ENCODE measurements at regions not wholly inside any gene's neighbourhood (a gene's known extent, or its start where the extent isn't known, plus 50 kb on each side); places are given as distances from the start of the nearest gene placed in this dataset.
A peak's percentile ranks its signal among the peaks of the same experiment; 100 is the strongest.

DNA sequence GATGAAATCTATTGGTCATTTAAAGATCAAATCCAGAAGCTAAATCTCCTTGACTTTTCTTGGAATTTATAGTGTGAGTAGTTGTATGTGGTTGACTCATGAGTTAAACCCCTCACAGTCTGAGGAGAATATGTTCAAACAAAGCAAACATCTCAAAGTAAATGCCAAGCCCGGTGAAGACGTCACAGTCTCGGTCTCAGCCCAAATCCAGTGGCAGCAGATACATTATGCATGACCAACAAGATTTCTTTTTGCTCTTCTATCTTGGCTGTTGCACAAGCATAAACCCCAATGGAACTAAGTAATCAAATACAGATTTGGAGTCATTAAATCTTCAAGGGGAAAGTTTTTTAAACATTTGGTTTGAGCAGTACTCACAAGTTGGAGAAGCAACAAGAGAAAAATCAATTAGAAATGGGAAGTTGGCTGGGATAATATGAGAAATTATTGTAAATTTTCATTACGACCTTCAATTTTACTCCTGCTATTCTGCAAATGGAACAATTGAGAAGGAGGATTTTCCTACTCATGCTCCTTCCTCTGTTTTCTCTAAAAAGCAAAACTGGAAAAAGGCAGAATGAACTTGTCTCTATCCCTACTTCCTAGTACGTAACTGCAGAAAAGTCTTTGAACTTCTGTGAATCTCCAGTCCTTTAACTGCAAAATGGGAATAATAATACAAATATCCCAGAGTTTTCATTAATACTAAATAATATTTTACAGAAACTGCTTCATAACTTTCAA, 575.8 kb downstream of the NUF2 start:
- no peaks in the 10 kb centered on the region for H3K27me3 ChIP-seq
- intact Hi-C loops (cut with DNase I): no loop called here
- peak in 2 of 4 donors; percentile 21 to 38 for ATAC-seq
- DNase-seq: no peak
- H3K9me3 ChIP-seq: no peaks in the 10 kb centered on the region
- FAIRE-seq: no peak
- H3K4me3 ChIP-seq: no peak overlapping the region
- H3K36me3 ChIP-seq: no peaks in the 10 kb centered on the region
- H3K27ac ChIP-seq: no peak overlapping the region
- 56 to 61% methylated on average over 5 of the region's 5 CpGs for WGBS, 2 donors
- no peaks in the 10 kb centered on the region for H3K4me1 ChIP-seq
- TF ChIP-seq, protein P1, sequence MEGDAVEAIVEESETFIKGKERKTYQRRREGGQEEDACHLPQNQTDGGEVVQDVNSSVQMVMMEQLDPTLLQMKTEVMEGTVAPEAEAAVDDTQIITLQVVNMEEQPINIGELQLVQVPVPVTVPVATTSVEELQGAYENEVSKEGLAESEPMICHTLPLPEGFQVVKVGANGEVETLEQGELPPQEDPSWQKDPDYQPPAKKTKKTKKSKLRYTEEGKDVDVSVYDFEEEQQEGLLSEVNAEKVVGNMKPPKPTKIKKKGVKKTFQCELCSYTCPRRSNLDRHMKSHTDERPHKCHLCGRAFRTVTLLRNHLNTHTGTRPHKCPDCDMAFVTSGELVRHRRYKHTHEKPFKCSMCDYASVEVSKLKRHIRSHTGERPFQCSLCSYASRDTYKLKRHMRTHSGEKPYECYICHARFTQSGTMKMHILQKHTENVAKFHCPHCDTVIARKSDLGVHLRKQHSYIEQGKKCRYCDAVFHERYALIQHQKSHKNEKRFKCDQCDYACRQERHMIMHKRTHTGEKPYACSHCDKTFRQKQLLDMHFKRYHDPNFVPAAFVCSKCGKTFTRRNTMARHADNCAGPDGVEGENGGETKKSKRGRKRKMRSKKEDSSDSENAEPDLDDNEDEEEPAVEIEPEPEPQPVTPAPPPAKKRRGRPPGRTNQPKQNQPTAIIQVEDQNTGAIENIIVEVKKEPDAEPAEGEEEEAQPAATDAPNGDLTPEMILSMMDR (IDR thresholded peaks at IDR 0.05): no peak

- Histone ChIP-seq H3K4me1 (no peaks in the 10 kb centered on the region), H3K27me3 (no peaks in the 10 kb centered on the region), H3K4me3 (no peak overlapping the region), H3K27ac (no peak overlapping the region), H3K36me3 (no peaks in the 10 kb centered on the region), H3K9me3 (no peaks in the 10 kb centered on the region)
- ATAC-seq (no peak), FAIRE-seq (no peak), DNase-seq (no peak)
- intact Hi-C loops (cut with DNase I): no loop called here
- TF ChIP-seq, protein P1 (IDR thresholded peaks at IDR 0.05): no peak
Measured at GRCh38 chr1:163906283-163906682, 584.5 kb downstream of the NUF2 start.

DNA sequence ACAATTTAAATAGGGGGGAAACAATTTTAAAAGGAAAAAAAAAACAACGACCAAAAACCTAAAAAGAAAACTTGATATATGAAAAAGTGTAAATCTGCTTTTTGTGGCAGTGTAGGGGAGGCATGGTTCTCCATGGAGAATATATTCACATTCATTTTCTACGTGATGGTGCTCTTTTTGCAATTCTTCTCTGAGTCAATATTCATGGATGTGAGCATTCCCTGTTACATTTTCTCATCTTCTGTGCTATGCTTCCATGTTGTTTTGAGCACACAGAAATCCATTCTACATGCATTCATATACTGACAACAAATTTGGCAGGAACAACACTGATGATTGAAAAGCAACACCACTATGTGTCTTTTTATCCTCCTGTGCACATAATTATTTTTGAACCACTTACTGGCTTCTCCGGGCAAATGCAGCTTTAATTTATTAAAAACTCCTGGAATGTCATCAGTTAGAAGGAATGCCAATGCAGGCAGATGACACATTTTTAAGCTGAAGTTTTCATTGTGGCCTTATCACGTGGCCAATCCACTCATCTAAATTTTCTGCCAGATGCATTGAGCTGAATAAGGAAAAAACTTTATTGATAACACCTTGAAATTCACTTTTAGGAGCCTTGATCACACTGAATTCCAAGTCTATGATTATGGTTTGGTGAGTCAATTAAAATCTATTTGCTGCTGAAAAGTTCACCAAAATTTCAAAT, 590.6 kb downstream of the NUF2 start:
- TF ChIP-seq, protein P1 (IDR thresholded peaks at IDR 0.05): no peak
- WGBS, 2 donors: 45% methylated on average over 4 of the region's 4 CpGs
- intact Hi-C loops (cut with DNase I): no loop called here
- FAIRE-seq (no peak), ATAC-seq (no peak), DNase-seq (no peak)
- Histone ChIP-seq H3K4me1 (no peaks in the 10 kb centered on the region), H3K4me3 (no peak overlapping the region), H3K9me3 (no peaks in the 10 kb centered on the region), H3K27ac (no peak overlapping the region), H3K27me3 (no peaks in the 10 kb centered on the region), H3K36me3 (no peaks in the 10 kb centered on the region)

DNA sequence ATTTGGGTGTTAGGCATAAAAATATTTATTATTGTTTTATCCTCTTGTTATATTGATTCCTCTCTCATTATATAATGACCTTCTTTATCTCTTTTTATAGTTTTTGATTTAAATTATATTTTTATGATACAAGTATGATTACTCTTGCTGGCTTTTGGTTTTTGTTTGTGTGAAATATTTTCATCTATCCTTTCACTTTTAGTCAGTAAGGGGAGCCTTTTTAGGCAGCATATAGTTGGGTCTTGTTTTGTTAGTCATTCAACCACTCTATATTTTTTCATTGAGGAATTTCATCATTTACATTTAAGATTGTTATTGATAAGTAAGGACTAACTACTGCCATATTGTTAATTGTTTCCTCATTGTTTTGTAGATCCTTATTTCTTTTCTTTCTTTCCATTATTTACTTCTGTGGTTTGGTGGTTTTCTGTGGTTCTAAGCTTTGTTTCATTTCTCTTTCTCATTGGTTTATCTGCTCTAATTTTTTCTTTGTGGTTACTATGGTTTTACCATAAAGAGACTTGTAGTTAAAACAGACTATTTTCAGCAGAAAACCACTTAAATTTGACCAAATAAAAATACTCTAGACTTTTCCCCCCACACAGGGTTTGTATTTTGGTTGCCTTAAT, 593.1 kb downstream of the NUF2 start:
- TF ChIP-seq, protein P1 (IDR thresholded peaks at IDR 0.05): no peak
- Histone ChIP-seq H3K4me1 (no peaks in the 10 kb centered on the region), H3K9me3 (no peaks in the 10 kb centered on the region), H3K27me3 (peaks cover 0 to 1% (median 0%) of the 10 kb centered on the region in 4 donors), H3K27ac (no peak overlapping the region), H3K36me3 (no peaks in the 10 kb centered on the region), H3K4me3 (no peak overlapping the region)
- no peak for ATAC-seq
- intact Hi-C loops (cut with DNase I): no loop called here
- FAIRE-seq: no peak
- no peak for DNase-seq
